Gastrocnemius medialis (tissue), 4 donors: ENCODE measurements at regions not wholly inside any gene's neighbourhood (a gene's known extent, or its start where the extent isn't known, plus 50 kb on each side); places are given as distances from the start of the nearest gene placed in this dataset.

Experiments
- ATAC-seq, 2 donors: fragments of 150-250 bp; one replicate each; pipeline ENCODE4 v1.9.1; 2016
- DNase-seq, 2 donors: peaks; one replicate each; pipeline ENCODE4 v3.0.0-alpha.2; 2019
- H3K27ac ChIP-seq, 4 donors: fragments of 200-600 bp; sonication (generic); 1 replicate in 1 of 4; 2 replicates in 3 of 4; pipeline ENCODE4 v1.5.1; 2016 to 2018; ENCODE audit warnings: mild to moderate bottlenecking in 2 of 4, moderate library complexity in 1 of 4
- H3K27me3 ChIP-seq, 3 donors: fragments of 200-600 bp; sonication (generic) in 2 of 3; 1 replicate in 1 of 3; 2 replicates in 2 of 3; pipeline versions ENCODE4 v1.5.1 to v1.6.0; 2016 to 2019; ENCODE audit warnings: mild to moderate bottlenecking in 1 of 3, moderate library complexity in 1 of 3
- H3K36me3 ChIP-seq, 2 donors: fragments of 200-600 bp; sonication (generic) in 1 of 2; one replicate each; pipeline ENCODE4 v1.5.1; 2017 to 2018
- H3K4me1 ChIP-seq, 2 donors: fragments of 200-600 bp; sonication (generic) in 1 of 2; one replicate each; pipeline ENCODE4 v1.5.1; 2016 to 2017; ENCODE audit warnings: mild to moderate bottlenecking in 2 of 2
- H3K4me3 ChIP-seq, 4 donors: fragments of 200-600 bp; sonication (generic) in 3 of 4; 1 replicate in 1 of 4; 2 replicates in 3 of 4; pipeline ENCODE4 v1.5.1; 2016 to 2019; ENCODE audit warnings: mild to moderate bottlenecking in 2 of 4
- H3K9me3 ChIP-seq, 3 donors: fragments of 200-600 bp; sonication (generic) in 2 of 3; 1 replicate in 1 of 3; 2 replicates in 2 of 3; pipeline ENCODE4 v1.5.1; 2016 to 2019
- POLR2A ChIP-seq, 2 donors: fragments of 450-650 bp; IDR thresholded peaks; one replicate each; pipeline ENCODE4 v1.6.1; 2017; ENCODE audit warnings: antibody characterized with exemption in 2 of 2, mild to moderate bottlenecking in 2 of 2, moderate library complexity in 2 of 2
- in situ Hi-C, 4 donors: fragments of 200-750 bp; cut with MboI; loops; one replicate each; pipeline versions ENCODE4 v1.15.0 to v1.8.0; 2017; ENCODE audit warnings: low sequenced_read_pairs in 4 of 4
- intact Hi-C: fragments of 100-400 bp; cut with DNase I; formaldehyde crosslinking; loops from one replicate; pipeline ENCODE4 v1.15.1; 2023; ENCODE audit warnings: low total_unique reads
- TF ChIP-seq, protein P1 (sequence below), 5 experiments: fragments of 450-650 bp in 3 of 5; fragments of 200-600 bp in 2 of 5; sonication (generic) in 2 of 5; IDR thresholded peaks in 4 of 5; conservative IDR thresholded peaks in 1 of 5; 1 replicate in 4 of 5; 2 replicates in 1 of 5; pipeline ENCODE4 v1.5.1; 2016 to 2019; ENCODE audit warnings: antibody characterized with exemption in 5 of 5, mild to moderate bottlenecking in 3 of 5, moderate library complexity in 3 of 5

DNA sequence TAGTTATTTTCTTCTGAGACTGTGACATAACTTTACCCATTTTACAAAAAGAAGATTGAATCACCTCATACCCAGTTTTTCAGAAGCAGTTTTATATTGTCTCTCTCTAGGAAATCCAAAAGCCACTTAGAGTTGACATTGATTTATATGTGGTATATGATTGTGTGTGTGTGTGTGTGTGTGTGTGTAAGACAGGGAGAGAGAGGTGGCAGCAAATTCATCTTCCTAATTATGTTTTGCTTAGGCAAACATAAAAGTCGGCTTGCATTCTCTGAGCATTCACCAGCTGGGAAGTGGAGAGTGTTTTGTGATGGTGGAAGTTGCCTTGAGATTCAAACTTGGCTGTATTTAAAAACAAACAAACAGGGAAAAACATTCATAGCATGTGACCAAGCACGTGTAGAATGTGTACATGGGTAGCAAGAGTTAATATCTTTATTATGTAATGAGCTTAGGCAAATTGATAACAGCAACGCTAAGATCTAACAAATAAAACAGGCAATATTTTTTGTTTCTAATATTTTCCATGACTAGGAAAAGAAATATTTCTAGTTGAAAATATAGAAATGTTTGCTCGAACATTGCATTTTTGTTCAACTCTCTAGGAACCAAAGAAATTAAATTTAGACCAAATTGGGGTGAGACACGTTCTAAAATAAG lies 64.4 kb upstream of the IGF1R start:
- Histone ChIP-seq H3K9me3 (no peaks in the 10 kb centered on the region), H3K36me3 (no peaks in the 10 kb centered on the region), H3K4me3 (no peak overlapping the region), H3K27me3 (peaks cover 30 to 64% (median 47%) of the 10 kb centered on the region in 3 donors), H3K4me1 (no peaks in the 10 kb centered on the region), H3K27ac (no peak overlapping the region)
- intact Hi-C loops (no loop called here), in situ Hi-C loops (no loop called here)
- TF ChIP-seq, protein P1, sequence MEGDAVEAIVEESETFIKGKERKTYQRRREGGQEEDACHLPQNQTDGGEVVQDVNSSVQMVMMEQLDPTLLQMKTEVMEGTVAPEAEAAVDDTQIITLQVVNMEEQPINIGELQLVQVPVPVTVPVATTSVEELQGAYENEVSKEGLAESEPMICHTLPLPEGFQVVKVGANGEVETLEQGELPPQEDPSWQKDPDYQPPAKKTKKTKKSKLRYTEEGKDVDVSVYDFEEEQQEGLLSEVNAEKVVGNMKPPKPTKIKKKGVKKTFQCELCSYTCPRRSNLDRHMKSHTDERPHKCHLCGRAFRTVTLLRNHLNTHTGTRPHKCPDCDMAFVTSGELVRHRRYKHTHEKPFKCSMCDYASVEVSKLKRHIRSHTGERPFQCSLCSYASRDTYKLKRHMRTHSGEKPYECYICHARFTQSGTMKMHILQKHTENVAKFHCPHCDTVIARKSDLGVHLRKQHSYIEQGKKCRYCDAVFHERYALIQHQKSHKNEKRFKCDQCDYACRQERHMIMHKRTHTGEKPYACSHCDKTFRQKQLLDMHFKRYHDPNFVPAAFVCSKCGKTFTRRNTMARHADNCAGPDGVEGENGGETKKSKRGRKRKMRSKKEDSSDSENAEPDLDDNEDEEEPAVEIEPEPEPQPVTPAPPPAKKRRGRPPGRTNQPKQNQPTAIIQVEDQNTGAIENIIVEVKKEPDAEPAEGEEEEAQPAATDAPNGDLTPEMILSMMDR (IDR thresholded peaks at IDR 0.05 in 4 of 5, conservative IDR thresholded peaks at IDR 0.05 in 1 of 5) = no peak
- no peak for TF ChIP-seq POLR2A (IDR thresholded peaks at IDR 0.05)
- DNase-seq (no peak), ATAC-seq (no peak)

DNA sequence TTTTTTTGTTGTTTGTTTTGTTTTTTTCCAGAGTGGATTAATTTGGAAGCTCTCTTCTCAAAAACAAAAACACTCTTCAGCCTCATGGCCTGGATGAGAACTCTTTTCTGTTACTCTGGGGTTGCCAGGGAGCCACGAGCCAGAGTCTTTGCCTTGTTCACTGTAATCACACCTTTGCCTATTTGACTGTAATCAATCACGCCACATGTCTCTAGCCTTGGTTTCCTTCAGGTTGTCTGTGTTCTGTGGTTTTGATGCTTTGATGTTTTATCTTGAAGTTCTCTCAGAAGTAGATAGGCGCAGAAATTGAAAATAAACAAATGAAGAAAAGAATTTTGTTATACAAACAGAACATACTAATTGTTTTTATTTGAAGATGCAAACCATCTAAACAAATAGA lies 62.3 kb upstream of the IGF1R start:
- intact Hi-C loops = no loop called here
- Histone ChIP-seq H3K9me3 (no peaks in the 10 kb centered on the region), H3K4me3 (no peak overlapping the region), H3K36me3 (no peaks in the 10 kb centered on the region), H3K4me1 (no peaks in the 10 kb centered on the region), H3K27ac (no peak overlapping the region), H3K27me3 (peaks cover 22 to 49% (median 37%) of the 10 kb centered on the region in 3 donors)
- TF ChIP-seq POLR2A (IDR thresholded peaks at IDR 0.05) = no peak
- TF ChIP-seq, protein P1 (IDR thresholded peaks at IDR 0.05 in 4 of 5, conservative IDR thresholded peaks at IDR 0.05 in 1 of 5) = no peak
- DNase-seq (no peak), ATAC-seq (no peak)
- in situ Hi-C loops = no loop called here

DNA sequence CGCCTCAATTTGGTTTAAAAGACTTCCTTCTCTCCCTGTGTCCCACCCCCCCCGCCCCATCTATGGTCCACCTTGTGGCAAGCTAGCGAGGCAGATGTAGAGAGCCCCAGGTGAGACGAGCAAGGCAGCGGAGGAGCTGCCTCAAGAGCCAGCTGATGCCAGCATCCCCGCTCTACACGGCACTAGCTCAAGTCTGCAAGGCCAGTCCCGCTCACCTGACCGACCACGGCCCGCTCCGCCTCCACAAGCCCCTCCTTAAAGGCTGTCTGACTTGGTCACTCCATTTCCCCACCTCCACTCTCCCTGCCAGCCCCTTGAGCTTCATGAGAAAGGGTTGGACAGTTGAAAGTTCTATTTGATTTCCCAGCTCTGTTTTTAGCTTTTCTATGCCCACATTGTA lies 56.2 kb upstream of the IGF1R start:
- no peak overlapping the region for H3K4me3 ChIP-seq
- in situ Hi-C loops (no loop called here), intact Hi-C loops (no loop called here)
- peaks cover 6 to 18% (median 10%) of the 10 kb centered on the region in 3 donors for H3K27me3 ChIP-seq
- H3K4me1 ChIP-seq = no peaks in the 10 kb centered on the region
- no peak for ATAC-seq
- H3K27ac ChIP-seq = no peak overlapping the region
- TF ChIP-seq, protein P1 (IDR thresholded peaks at IDR 0.05 in 4 of 5, conservative IDR thresholded peaks at IDR 0.05 in 1 of 5) = no peak
- no peak for TF ChIP-seq POLR2A (IDR thresholded peaks at IDR 0.05)
- DNase-seq = no peak
- no peaks in the 10 kb centered on the region for H3K9me3 ChIP-seq
- no peaks in the 10 kb centered on the region for H3K36me3 ChIP-seq

DNA sequence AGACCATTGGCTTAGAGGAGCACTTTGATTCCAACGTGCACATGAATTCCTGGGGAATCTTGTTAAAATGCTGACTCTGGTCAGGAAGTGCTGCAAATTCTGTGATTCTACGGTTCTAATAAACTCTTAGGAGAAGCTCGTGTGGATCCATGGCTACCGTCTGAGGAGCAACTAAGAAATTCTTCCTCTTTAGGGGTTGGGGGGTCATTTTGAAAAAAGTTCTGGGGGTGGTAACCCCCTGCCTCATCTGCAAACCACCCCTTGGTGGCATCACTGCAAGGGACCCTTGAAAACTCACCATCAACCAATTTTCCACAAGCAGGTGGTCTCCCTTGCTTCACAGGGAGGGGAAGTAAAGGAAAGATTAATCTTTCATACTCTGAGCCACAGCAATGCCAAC lies 52.2 kb upstream of the IGF1R start:
- in situ Hi-C loops = no loop called here
- Histone ChIP-seq H3K9me3 (no peaks in the 10 kb centered on the region), H3K4me3 (no peak overlapping the region), H3K27me3 (peaks cover 8 to 36% (median 13%) of the 10 kb centered on the region in 3 donors), H3K27ac (no peak overlapping the region), H3K4me1 (no peaks in the 10 kb centered on the region), H3K36me3 (no peaks in the 10 kb centered on the region)
- ATAC-seq (no peak), DNase-seq (no peak)
- intact Hi-C loops = no loop called here
- no peak for TF ChIP-seq POLR2A (IDR thresholded peaks at IDR 0.05)
- TF ChIP-seq, protein P1 (IDR thresholded peaks at IDR 0.05 in 4 of 5, conservative IDR thresholded peaks at IDR 0.05 in 1 of 5) = no peak
